Adrenal gland (tissue), 9 donors: ENCODE measurements at regions not wholly inside any gene's neighbourhood (a gene's known extent, or its start where the extent isn't known, plus 50 kb on each side); places are given as distances from the start of the nearest gene placed in this dataset.

Experiments used
- DNase-seq, 7 donors: peaks; one replicate each; pipeline ENCODE4 v3.0.0-alpha.2; 2019 to 2020
- H3K27ac ChIP-seq, 5 donors: fragments of 200-600 bp; sonication (generic) in 4 of 5; 1 replicate in 3 of 5; 2 replicates in 2 of 5; pipeline versions ENCODE4 v1.5.1 to v1.8.0; 2016 to 2020; ENCODE audit warnings: mild to moderate bottlenecking in 1 of 5
- H3K27me3 ChIP-seq: fragments of 200-600 bp; 2 replicates; pipeline ENCODE4 v1.8.0; 2021
- H3K36me3 ChIP-seq, 2 donors: fragments of 200-600 bp; replicated peaks in 1 of 2; 1 replicate in 1 of 2; 2 replicates in 1 of 2; pipeline versions ENCODE4 v1.5.1 to v1.8.0; 2018 to 2022
- H3K4me1 ChIP-seq, 2 donors: fragments of 200-600 bp; replicated peaks in 1 of 2; 1 replicate in 1 of 2; 2 replicates in 1 of 2; pipeline versions ENCODE4 v1.5.1 to v1.8.0; 2018 to 2021
- H3K4me3 ChIP-seq, 4 donors: fragments of 200-600 bp; sonication (generic) in 3 of 4; one replicate each; pipeline ENCODE4 v1.5.1; 2016 to 2018
- H3K9me3 ChIP-seq, 3 donors: fragments of 200-600 bp; sonication (generic) in 1 of 3; replicated peaks in 1 of 3; 1 replicate in 2 of 3; 2 replicates in 1 of 3; pipeline versions ENCODE4 v1.5.1 to v1.8.0; 2016 to 2021
- CTCF ChIP-seq, 6 experiments: fragments of 450-650 bp in 4 of 6; fragments of 200-600 bp in 2 of 6; sonication (generic) in 1 of 6; IDR thresholded peaks; 1 replicate in 5 of 6; 2 replicates in 1 of 6; pipeline versions ENCODE4 v1.5.1 to v1.8.0; 2016 to 2021; ENCODE audit warnings: antibody characterized with exemption in 6 of 6, mild to moderate bottlenecking in 2 of 6, moderate library complexity in 1 of 6
- POLR2A ChIP-seq, 2 donors: fragments of 450-650 bp; IDR thresholded peaks; one replicate each; pipeline ENCODE4 v1.6.1; 2017; ENCODE audit warnings: antibody characterized with exemption in 2 of 2, mild to moderate bottlenecking in 2 of 2, moderate library complexity in 1 of 2
- WGBS, 4 donors: extraction: QIAGEN DNeasy Blood & Tissue Kit in 2 of 4; methylation state at CpG; one replicate each; pipeline versions ENCODE4 v1.1.5 to v1.1.7; 2013 to 2017; 5-methylcytosine and 5-hydroxymethylcytosine counted together
- intact Hi-C, 2 donors: fragments of 100-400 bp; cut with DNase I; formaldehyde crosslinking; loops; one replicate each; pipeline versions ENCODE4 v1.14.1 to v1.15.0; 2022 to 2023
- donor health status: healthy with polysubstance abuse.
- donor health status: Bipolar disorder and iron deficiency.
- donor health status: DM: yes; HTN: yes; CAD: no.
- donor health status: DM: no; HTN: no; CAD: no.
- donor health status: DM: no; HTN: no; CAD: no.

GRCh38 chr14:50051106-50051505 is 65.3 kb downstream of the VCPKMT start:
- DNase-seq, result no peak
- Histone ChIP-seq H3K36me3 (no peaks in the 10 kb centered on the region), H3K4me3 (no peak overlapping the region), H3K4me1 (peaks cover 0 to 2% of the 10 kb centered on the region in 2 donors), H3K27ac (no peak overlapping the region), H3K9me3 (no peaks in the 10 kb centered on the region), H3K27me3 (no peaks in the 10 kb centered on the region)
- intact Hi-C loops, result no loop called here
- WGBS, 4 donors, result 93 to 96% (median 95%) methylated on average over 12 of the region's 12 CpGs
- TF ChIP-seq POLR2A (IDR thresholded peaks at IDR 0.05), result no peak
- no peak for TF ChIP-seq CTCF (IDR thresholded peaks at IDR 0.05)

DNA sequence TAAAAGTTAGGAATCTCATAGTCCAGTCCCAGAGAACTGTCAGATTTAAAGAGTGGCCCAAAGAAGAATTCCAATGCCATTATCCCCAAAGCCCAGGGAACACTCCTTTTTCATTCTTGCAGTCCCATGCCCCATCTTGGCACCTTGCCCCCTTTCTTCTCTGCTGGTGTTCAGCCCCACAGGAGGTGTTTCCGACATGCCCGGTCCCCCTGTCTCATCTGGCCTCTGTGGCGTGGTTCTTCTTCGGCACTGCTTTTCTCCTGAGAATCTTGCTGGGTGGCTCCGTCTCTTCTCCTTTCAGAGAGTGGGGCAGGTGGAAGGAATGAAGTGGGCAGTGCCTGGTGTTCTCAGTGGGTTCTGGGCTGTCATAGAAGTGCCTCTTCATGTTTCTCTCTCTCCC is 64.7 kb downstream of the VCPKMT start:
- no peak for DNase-seq
- H3K4me3 ChIP-seq, result no peak overlapping the region
- no peak overlapping the region for H3K27ac ChIP-seq
- H3K36me3 ChIP-seq, result no peaks in the 10 kb centered on the region
- H3K4me1 ChIP-seq, result peaks cover 0 to 6% of the 10 kb centered on the region in 2 donors
- WGBS, 4 donors, result 78 to 98% (median 91%) methylated on average over 5 of the region's 5 CpGs
- H3K9me3 ChIP-seq, result no peaks in the 10 kb centered on the region
- TF ChIP-seq POLR2A (IDR thresholded peaks at IDR 0.05) (no peak), CTCF (IDR thresholded peaks at IDR 0.05) (no peak)
- intact Hi-C loops, result no loop called here
- H3K27me3 ChIP-seq, result no peaks in the 10 kb centered on the region

GRCh38 chr14:50052517-50052916 is 63.9 kb downstream of the VCPKMT start:
- no peak overlapping the region for H3K27ac ChIP-seq
- 88 to 95% (median 92%) methylated on average over 11 of the region's 11 CpGs for WGBS, 4 donors
- H3K36me3 ChIP-seq, result no peaks in the 10 kb centered on the region
- no peaks in the 10 kb centered on the region for H3K27me3 ChIP-seq
- no peak overlapping the region for H3K4me3 ChIP-seq
- no peak for DNase-seq
- intact Hi-C loops, result no loop called here
- H3K4me1 ChIP-seq, result peaks cover 0 to 6% of the 10 kb centered on the region in 2 donors
- no peak for TF ChIP-seq CTCF (IDR thresholded peaks at IDR 0.05)
- TF ChIP-seq POLR2A (IDR thresholded peaks at IDR 0.05), result no peak
- H3K9me3 ChIP-seq, result no peaks in the 10 kb centered on the region

DNA sequence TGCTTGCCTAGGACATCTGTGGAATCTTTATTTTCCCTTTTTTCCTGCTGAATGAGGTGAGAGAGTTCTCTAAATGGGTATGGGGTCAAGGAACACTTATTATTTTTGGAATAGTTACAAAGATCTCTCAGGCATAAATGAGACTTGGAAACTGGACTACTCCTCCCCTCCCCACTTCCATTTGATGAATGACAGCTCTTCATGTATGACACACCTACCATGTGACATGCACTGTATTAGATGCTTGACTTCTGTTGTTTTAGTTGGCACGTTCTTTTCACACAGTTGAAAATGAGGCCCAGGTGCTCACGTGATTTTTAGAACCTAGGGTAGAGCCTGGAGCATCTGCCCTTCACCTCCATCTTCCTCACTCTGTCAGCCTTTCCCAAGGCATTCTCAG is 62.4 kb downstream of the VCPKMT start:
- no peak overlapping the region for H3K27ac ChIP-seq
- 77 to 93% (median 85%) methylated on average over 2 of the region's 2 CpGs for WGBS, 4 donors
- no peak overlapping the region for H3K4me3 ChIP-seq
- no peak for DNase-seq
- H3K36me3 ChIP-seq, result no peaks in the 10 kb centered on the region
- peaks cover 0 to 6% of the 10 kb centered on the region in 2 donors for H3K4me1 ChIP-seq
- H3K9me3 ChIP-seq, result no peaks in the 10 kb centered on the region
- intact Hi-C loops, result no loop called here
- H3K27me3 ChIP-seq, result no peaks in the 10 kb centered on the region
- TF ChIP-seq POLR2A (IDR thresholded peaks at IDR 0.05) (no peak), CTCF (IDR thresholded peaks at IDR 0.05) (no peak)
